Skin of body (tissue), 1 donor: ENCODE measurements at regions not wholly inside any gene's neighbourhood (a gene's known extent, or its start where the extent isn't known, plus 50 kb on each side); places are given as distances from the start of the nearest gene placed in this dataset.

Experiments used
- DNase-seq: peaks from one replicate; lab custom pipeline; 2025; lab: John Stamatoyannopoulos, UW

DNA sequence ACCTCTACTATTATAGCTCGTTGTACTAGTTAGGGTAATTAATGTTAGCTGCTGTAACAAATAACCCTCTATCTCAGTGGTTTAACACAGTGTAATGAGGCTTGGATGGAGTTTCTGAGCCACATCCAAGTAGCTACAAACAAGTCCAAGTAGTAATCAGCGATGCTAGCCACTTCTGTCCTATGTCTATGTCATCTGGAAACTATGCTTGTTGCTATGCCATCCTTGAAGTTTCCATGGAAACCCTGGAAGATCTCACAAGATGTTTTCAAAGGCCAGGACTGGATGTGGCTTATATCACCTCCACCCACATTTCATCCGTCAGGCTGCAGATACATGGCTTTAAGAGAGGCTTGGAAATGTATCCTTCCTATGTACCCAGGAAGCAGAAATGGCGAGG is 422.1 kb downstream of the AACS start:
- no peak for DNase-seq

DNA sequence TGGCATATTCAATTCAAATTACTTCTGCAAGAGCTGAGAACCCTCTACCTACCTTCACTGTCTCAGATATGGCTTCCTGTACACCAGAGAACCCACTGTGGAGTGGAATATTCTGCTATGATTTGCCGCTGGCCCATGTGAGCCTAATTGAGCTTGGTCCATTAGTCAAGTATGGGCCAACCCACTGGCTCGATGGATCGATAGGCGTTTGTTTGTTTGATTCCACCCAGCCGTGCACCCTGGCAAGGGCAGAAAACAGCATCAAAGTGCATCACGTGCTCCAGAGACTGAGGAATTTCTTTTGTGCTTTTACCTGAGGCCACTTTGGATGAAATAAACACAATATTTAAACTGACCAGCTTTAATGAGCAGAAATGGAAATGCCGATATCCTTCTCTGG is 426.3 kb downstream of the AACS start:
- no peak for DNase-seq

- DNase-seq = no peak
Measured at GRCh38 chr12:125492354-125493270, 427.4 kb downstream of the AACS start.

GRCh38 chr12:125493704-125494308 is 428.6 kb downstream of the AACS start:
- DNase-seq = no peak

DNA sequence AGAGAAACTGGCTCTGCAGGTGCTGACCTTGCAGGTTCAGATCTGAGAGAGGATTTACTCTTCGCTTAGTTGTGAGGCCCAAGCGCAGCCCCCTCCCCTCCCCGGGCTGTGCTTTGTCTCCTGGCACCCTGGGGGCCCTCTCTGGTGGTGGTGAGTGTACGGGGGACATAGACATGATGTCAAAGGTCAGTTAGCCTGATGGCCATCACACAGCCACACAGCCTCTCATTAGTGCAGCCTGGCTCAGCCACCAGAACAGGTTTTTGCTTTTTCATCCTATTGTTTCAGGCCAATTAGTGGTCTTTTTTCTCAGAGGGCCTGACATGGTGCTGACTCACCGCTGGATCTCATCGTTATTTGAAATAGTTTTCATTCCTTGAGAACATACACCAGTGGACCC is 437.9 kb downstream of the AACS start:
- DNase-seq = no peak

- no peak for DNase-seq
Measured at GRCh38 chr12:125509195-125509594, 444.0 kb downstream of the AACS start.

DNA sequence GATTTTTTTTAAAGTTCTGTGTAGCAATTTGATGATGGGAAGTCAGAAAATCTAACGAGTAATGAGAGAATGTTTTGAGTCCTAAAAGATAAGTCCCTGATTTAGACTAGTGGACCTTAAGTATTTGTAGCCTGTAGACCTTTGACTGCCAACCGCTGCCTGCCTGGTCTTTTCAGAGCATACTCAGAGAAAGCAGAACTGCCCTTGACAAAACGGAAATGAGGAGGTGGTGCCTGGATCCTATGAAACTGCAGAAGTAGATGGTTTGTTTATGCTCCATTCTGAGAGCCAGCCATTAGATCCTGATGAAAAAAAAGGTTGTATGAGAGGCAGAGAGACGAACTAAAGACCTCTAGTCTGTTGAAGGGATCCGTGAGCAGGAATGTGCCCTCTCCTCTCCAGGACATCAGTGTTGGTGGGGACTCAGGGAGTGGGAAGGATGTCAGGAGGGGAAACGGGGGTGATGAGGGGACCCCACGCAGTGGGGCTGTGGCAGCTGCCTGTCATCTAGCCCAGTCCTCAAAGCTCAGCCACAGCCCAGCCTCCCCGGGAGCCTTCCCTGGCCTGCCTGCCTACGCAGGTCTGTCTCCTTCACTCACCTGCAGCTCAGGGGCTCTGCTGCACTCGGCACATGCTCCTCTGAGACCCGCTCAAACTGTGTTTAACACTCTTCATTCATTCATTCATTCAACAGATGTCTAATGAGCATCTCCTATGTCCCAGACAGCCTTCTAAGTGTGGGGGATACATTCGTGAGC is 447.5 kb downstream of the AACS start:
- no peak for DNase-seq

GRCh38 chr12:125515887-125516286 is 450.7 kb downstream of the AACS start:
- no peak for DNase-seq

- peak; percentile 7 for DNase-seq
Measured at GRCh38 chr12:125518074-125518473, 452.8 kb downstream of the AACS start.

GRCh38 chr12:125519026-125519651 is 453.9 kb downstream of the AACS start:
- DNase-seq = no peak

- DNase-seq = no peak
Measured at GRCh38 chr12:125525879-125526278, 460.6 kb downstream of the AACS start.

DNA sequence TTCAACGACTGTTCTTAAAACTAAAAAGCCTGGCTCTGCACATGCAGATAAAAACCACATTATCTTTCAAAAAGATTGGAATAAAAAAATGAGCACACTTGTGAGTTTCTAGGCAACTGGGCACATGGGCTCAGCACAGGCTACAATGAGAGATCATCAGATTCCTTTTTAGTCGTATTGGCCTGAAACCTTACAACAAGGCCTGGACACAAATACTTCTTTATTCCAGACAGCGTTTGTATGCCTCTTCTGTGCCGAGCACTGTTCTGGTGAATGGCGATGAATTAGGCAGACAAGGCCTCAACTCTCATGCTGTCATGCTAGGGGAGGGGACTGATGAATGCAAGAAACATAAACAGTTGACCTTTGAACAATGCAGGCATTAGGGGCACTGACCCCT is 463.0 kb downstream of the AACS start:
- DNase-seq = peak; percentile 13

DNA sequence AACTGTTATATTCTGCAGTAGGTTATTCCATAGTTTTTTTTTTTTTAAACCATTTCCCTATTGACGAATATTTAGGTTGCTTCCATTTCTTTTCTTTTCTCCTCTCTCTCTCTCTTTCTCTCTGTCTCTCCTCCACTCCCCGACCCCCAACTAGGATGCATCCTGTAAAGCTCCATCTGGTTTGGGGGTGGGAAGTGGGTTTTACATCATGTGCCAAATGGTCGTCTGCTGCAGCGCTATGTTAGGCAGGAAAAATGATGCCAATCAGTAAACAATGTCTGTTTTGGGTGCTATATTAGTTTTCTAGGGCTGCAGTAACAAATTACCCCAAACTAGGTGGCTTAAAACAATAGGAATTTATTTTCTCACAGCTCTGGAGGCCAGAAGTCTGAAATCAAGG is 465.0 kb downstream of the AACS start:
- DNase-seq = no peak

- DNase-seq = no peak
Measured at GRCh38 chr12:125530876-125531275, 465.6 kb downstream of the AACS start.

DNA sequence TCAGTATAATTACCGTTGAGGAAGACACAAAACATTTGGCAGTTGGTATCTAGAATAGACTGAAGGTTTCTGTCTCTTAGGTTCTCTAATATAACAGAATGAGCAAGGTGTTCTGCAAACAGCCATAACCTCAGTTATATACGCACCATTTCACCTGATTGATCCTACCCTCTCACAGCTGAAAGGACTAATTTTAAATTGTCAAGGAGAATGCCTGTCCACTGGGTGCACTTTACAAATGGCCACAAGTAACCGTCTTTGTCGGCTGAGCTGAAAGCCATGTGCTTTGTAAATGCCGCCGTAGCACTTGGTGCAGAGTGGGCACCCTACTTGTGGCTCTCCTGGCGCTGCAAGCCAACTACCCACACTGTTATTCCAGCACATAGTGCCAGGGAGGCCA is 466.3 kb downstream of the AACS start:
- no peak for DNase-seq

- DNase-seq = no peak
Measured at GRCh38 chr12:125533434-125534029, 468.3 kb downstream of the AACS start.

GRCh38 chr12:125538401-125539199 is 473.4 kb downstream of the AACS start:
- DNase-seq = no peak

- DNase-seq = no peak
Measured at GRCh38 chr12:125540580-125541204, 475.5 kb downstream of the AACS start.

GRCh38 chr12:125544960-125545359 is 479.7 kb downstream of the AACS start:
- DNase-seq = no peak

- DNase-seq = no peak
Measured at GRCh38 chr12:125549171-125549570, 483.9 kb downstream of the AACS start.
